GM19043 (cell line): ENCODE measurements at regions not wholly inside any gene's neighbourhood (a gene's known extent, or its start where the extent isn't known, plus 50 kb on each side); places are given as distances from the start of the nearest gene placed in this dataset.

Source experiments
- ATAC-seq: cut with Tn5 transposase; IDR thresholded peaks from one replicate; pipeline ENCODE4 v1.9.1; 2021; ENCODE audit warnings: low read depth; ENCODE audit not compliant: unreplicated experiment

DNA sequence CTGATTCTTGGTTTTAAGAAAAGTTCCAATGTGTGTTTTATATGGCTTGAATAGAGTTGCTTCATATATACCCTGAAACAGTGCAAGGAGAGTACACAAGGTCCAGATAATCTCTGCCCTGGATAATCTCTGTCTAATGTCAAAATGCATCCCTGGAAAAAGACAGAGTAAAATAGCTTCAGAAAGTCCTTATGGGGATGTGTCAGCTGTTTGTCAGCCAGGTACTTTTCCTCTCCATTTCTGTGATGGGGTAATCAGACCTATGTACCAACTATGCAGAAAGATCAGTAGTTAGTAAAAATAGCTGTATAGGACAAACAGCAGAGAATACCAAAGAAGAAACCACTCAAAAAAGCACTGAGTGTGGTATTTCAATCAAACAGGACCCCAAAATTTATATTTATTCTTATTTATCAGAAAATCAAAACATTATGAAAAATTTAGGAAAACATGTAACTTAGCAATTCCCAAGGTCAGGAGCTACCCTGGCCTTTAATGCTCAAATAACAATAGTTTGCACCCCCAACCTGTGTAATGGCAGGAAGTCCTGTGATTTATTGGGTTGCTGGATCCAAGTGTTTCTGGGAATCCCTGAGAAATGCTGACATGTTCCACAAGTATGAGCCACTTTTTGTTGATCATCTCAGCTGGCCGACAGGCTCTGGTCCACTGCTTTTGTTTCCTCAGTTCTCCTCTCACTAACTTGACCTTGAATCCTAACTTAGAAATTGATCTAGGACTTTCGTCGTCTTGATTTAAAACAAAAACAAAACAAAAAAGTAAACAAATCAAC is 69.6 kb downstream of the MDH1 start:
- ATAC-seq, result no peak

DNA sequence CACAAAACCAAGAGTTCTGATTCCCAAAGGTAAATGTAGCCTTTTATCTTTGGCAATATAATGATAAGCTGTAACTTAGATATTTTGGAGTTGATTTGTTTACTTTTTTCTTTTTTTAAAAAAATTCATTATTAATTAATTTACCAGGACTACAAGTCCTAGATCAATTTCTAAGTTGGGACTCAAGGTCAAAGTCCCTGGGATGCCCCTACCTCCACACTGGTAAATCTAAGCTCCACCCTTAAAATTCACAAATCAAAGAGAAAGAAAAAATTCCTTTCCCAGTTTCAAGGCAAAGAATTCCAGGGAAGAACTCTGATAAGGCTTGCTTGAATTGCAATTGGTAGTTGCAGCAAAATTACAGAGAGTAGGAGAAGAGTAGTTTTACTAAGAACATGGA is 71.3 kb downstream of the MDH1 start:
- no peak for ATAC-seq

DNA sequence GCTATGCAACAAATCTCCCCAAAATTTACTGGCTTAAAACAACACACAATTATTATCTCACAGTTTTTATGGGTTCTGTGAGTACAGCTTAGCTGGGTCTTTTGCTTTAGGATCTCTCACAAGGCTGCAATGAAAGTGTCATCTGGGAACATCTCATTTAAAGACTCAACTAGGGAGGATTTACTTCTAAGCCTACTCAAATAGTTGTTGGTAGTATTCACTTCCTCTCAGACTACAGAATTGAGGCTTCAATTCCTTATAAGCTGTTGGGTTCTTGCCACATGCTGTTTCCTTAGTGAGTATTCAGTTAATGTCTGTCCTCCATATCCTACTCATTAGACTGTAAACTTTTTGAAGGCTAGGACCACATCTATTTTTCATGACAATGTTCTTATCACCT is 72.3 kb downstream of the MDH1 start:
- no peak for ATAC-seq

DNA sequence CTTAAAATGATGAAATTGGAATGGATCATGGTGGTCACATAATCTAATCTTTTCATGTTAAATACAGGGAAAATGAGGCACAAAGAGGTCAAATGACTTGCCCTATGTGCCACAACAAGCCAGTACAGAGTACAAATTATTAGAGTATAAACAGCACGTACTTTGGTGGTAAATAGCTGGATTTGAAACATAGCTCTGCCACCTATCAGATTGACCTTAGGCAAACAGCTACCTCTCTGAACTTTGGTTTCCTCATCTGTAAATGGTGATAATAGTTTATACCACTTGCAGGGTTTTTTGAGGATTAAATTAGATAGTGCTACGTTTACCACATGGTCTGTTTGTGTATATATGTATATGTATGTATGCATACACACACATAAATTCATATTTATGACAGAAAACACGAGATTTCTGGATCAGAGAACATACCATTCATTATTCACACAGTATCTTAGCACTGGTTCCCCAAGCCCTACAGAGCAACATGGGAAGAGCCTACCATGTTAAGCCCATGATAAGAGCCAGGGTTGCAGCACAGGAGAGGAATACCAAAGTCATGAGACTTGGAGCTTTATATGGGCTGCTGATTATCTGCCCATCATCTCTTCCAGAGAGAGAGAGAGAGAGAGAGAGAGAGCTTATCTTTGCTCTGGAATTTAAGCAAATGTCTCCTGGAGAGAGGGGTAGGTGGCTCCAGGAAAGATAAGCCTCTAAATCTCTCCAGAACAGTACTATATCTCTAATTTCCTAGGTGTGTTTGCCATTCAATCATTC is 73.5 kb downstream of the MDH1 start:
- ATAC-seq, result no peak

DNA sequence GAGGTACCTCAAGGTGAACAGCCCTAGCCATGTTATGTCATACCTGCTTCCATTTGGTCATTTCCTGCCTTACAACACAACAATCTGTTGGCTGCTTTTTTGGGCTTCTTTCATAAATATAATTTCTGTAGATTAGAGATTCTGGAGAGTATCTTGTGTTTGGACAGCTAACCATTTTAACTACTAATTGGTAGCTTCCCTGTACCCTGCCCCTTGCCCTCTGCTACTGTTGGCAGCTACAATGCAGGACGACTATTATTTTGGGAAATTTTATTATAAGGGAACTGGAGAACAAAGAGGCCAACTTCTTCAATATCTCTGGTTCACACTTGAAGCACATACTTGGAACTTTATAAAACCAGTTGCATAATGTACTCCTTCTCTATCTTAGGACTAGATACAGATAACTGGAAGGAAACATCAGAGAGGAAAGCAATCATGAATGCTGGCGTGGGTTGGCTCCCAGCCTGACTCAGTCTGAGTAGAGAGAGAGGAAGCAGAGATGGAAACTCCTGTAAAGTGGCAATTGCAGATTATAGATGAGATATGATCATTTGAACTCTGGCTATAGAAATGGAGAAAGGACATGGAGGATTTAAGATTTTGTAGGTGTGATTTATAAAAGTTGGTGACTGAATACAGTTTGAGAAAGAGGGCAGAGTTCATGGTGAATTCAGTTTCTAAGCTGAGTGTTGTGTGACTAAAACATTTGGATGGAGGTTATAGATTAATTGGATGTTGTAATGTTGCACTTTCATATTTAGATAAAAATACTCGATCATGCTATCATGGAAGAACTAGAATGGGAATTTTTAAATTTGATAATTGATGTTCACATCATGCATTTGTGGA is 74.5 kb downstream of the MDH1 start:
- ATAC-seq, result no peak

DNA sequence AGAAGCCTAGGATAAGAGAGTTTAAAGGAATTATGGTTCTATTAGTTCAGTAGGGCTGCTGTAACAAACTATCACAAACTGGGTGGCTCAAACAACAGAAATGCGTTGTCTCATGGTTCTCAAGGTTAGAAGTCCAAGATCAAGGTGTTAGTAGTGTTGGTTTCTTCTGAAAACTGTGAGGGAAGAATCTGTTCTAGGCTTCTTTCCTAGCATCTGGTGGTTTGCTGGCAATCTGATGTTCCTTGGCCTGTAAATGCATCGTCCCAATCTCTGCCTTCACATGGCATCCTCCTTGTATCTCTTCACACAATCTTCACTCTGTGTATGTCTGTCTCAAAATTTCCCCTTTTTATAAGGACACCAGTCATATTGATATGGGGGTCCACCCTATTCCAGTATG is 76.3 kb downstream of the MDH1 start:
- ATAC-seq, result no peak

DNA sequence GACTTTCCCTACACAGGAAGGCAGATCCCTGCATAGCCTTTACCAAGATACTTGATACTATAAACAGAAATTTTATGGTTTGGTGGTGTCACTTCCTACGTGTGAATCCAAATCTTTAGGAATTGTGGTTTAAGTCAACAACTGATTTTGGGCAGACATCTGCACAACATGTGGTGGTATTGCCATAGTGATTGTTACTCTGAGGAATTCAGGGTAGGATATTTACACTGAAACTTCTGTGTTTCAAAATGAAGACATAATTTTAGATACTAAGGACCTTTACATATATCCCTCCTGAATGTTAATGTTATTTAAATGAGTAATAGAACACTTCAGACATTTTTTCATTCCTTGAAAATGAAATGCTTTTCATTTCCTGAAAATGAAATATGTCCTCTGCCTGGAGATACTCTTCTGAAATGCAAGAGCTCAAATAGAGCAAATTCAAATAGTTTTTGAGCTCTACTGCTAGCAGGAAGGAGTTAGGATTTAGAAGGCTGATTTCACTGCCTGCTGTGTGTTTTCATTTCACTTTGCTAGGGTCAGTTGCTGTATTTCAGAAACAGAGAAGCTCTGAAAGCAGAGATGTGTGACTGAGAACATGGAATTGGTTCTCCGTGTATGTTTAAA is 77.2 kb downstream of the MDH1 start:
- no peak for ATAC-seq

DNA sequence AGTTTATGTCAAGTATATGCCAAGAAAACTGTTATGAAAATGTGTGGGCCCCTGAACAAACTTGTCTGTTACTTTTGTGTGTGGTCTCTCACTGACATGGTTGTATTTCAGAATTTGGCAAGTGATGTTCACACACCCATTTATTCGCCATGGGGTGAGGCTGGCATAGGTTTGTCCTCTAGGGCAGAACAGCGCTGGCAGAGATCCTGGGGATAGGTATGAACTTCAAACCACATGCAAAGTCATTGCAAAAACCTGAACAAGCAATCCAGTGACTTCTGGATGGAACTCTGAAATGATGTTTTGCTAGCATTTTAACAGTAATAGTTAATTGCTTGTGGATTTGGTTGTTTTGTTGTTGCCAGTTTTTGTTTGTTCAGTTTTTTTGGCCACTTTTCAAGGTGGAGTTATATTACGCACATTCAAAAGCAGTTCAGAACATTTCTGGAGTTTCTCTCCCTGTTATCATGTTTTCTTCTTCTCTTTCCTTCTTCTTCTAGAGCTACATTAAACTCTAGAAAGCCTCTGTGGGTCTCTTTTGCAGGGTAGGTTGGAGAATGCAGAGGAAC is 78.5 kb downstream of the MDH1 start:
- no peak for ATAC-seq

DNA sequence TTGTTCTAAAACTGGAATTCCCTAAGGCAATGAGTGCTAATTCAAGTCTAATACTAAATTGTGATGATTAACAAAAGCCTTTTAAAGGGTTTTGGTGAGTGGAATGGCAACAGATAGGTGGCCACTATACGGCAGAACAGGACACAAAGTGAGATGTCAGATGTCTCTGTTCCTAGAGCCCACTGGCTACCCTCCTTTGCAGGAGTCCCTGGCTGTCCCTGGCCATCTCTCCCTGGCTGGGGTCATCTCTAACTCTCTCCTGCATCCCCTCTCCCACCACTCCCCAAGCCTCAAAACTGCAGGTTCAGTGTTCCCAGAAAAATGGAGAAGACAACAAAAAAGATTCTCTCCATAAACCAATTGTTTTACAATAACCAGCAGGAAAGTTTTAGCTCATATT is 79.2 kb downstream of the MDH1 start:
- no peak for ATAC-seq

DNA sequence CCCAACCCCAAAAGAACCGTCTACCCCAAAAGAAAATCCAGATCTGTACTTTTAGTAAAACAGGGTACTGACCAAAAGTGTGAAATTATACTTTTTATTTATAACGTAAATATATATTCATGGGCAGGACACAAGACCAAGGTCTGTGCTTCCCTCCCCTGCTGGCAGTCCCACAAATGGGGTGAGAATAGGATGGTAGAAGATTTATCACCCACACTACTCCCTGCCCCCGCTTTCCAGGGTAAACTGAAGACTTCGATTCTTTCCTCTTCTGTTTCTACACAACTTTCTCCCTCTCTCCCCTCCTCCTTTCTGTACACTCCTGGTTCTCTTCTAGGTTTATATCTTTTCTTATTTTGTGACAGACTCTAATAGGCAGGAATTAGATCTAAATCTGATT is 79.7 kb downstream of the MDH1 start:
- no peak for ATAC-seq

DNA sequence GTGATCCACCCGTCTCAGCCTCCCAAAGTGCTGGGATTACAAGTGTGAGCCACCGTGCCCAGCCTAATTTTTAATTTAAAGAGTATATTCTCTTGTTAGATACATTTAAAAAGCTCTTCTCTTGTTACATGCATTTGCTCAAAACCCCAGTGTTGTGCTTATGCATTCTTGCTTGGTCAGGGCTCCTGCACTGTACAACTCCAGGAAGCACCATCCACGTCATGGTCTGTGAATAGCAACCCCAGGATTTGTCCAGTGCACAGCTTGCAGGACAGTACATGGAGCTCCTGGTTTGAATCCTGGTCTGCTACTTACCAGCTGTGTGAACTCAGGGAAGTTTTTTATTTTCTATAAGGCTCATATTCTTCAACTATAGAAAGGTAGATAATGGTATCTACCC is 80.8 kb downstream of the MDH1 start:
- ATAC-seq, result no peak

DNA sequence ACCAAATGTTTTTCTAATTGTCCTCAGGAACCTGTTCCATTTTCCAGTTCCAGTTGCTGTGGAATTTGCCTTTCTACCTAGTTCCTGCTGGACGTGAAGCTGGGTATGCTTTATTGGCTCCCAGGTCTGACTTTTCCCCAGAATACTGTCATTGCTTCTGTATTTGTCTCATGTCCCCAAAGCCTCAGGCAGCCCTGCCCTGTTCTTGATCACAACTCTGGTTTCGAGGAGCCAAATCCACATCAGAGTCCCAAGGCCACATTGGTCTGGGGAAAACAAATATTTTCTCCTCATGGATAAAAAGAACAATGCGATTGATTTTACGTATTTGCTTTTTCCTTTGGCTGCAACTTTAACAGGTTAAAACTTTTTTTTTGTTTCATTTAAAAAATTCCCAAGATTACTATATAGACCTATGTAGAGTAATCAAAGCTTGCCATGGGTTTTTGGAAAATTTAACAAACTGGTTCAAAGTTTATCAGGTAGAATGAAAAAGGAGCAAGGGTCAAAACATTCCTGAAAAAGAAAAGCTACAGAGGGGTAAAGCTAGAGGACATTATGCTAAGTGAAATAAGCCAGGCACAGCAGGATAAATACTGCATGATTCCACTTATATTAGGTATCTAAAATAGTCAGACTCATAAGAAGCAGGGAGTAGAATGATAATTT is 85.2 kb downstream of the MDH1 start:
- no peak for ATAC-seq

DNA sequence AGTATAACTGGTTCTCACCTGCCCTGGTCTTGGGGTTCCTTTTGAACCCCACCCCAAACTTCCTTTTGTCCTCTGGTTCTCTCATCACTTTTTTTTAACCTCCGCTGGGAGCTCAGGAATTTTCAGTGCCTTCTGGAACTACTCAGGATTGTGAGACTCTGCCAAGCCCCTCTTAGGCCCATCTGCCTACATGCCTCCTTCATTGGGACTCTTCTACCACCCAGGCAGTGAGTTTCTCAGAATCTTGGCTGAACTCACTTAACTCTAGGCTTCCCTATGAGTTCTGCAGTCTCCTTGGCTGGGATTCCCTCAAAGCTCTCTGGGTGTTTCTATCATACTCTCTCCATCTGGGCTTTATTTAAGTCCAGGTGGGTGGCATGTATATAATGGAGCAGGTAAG is 86.3 kb downstream of the MDH1 start:
- no peak for ATAC-seq

DNA sequence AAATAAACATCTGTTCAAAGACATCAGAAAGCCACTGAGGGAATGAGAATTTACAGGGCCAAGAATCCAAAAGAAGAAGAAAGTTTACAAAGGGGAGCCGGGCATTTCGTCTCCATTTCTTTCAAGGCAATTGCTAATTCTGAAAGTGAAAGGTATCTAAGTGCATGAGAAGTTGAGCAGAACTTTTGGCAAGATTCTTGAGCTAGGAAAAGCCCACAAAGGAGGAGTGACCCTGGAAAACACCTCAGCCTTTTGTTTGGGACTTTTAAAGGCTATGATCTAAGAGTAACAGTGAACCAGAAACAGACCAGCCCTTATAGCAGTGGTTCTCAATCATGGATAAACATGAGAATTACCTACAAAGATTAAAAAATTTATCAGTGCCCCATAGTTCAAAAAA is 87.4 kb downstream of the MDH1 start:
- no peak for ATAC-seq

DNA sequence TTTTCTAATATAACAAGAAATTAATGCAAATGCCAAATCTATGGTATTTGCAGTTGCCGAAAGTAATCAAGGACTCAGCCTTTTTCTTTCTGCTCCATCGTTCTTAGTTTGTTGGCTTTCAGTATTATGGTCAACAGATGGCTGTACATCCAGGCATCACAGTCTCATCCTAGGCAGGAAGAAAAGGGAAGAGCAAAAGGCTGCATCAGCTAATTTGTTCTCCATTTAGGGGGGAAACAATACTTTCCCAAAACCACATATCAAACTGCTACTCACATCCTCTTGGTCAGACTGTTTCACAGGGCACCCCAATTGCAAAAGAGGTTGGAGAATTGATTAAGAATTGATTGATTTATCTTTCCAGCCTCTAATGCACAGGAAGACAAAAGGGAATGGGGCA is 89.3 kb downstream of the MDH1 start:
- ATAC-seq, result no peak

DNA sequence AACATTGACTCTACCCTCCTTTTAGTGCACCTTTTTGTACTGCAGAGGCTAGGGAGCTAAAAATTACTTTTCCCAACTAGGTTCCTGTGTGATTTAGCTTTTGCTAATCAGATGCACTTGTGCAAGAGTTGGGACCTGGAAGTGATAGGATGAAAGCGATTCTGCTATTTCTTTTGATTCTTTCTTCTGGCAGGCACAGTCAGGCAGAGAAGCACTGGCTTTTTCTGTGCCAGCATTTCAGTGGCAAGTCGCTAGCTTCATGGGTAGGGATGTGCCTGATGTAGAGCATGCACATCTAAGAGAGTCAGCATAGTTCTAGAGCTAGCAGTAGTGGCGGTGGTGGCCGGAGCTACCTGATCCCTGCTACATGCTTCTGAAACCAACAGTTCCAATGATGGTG is 89.8 kb downstream of the MDH1 start:
- ATAC-seq, result no peak

DNA sequence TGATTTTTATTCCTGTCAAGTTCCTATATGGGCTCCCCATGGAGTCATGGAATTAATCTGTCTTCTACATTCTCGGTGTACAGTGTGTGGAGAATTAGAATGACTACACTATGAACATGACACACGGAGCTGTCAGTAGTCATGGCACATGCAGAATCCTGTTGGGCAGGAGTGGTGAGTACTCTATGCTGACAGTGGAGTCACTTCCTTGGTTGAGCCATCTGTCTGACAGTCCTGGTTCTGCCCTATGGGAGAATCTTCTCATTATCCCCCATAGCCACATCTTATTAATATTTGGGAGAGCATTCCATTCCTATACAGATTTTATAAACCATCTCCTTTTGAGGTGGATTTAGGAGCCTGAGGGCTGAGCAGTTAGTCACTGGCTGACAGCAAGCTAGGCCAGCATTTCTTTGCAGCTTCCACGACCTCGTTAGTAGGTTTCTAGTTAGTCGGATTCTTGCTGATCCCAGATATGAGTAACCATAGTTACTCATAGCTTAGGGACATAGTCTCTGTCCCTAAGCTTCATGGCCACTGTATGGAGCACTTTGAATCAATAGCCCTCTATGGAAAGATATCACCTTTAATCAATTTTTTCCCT is 90.6 kb downstream of the MDH1 start:
- no peak for ATAC-seq

DNA sequence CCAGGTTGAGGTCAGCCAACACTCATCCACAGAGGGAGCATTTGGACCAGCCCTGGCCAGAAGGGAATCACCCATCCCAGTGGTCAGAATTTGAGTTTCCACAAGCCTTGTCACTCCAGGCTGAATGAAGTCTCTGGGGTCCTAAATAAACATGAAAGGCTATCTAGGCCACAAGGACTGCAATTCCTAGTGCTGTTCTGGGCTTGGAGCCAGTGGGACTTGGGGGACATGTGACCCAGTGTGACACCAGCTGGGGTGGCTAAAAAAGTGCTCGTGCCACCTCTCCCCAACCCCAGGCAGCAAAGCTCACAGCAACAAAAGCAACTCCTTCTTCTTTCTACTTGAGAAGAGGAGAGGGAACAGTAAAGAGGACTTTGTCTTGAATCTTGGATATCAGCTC is 91.7 kb downstream of the MDH1 start:
- ATAC-seq, result no peak

DNA sequence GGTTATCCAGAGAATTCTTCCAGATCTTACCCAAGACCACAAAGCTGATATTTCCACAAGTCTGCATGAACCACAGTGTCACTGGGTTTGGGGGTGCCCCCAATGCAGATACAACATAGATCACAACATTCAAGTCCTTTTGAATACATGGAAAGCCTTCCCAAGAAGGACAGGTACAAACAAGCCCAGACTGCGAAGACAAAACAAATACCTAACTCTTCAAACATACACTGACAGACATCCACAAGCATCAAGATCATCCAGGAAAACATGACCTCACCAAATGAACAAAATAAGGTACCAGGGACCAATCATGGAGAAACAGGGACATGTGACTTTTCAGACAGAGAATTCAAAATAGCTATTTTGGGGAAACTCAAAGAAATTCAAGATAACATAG is 93.1 kb downstream of the MDH1 start:
- no peak for ATAC-seq
